ENCODE measurements at regions not wholly inside any gene's neighbourhood (a gene's known extent, or its start where the extent isn't known, plus 50 kb on each side); places are given as distances from the start of the nearest gene placed in this dataset.

DNA sequence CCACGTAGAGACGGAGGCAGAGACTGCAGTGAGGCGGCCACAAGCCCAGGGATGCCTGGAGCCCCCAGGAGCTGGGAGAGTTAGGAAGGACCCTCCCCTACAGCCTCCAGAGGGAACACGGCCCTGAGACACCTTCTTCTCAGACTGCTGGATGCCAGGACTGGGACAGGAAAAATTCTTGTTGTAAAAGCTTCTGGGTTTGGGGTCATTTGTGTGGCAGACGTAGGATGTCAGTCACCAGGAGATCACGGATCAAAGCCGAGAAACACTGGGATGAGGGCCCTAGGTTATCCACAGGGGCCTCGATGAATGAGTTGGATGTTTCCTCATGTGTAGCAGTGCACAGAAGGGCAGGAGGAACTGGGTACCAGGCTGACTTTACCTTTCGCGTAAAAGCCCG, 163.7 kb downstream of the SHOX start:
- DNase-seq (ENCODE audit: low read depth): no peak

GRCh38 chrX:793216-793770, 162.7 kb downstream of the SHOX start:
- no peak for DNase-seq (ENCODE audit: low read depth)

GRCh38 chrX:791479-792034, 161.0 kb downstream of the SHOX start:
- no peak for DNase-seq (ENCODE audit: low read depth)

DNA sequence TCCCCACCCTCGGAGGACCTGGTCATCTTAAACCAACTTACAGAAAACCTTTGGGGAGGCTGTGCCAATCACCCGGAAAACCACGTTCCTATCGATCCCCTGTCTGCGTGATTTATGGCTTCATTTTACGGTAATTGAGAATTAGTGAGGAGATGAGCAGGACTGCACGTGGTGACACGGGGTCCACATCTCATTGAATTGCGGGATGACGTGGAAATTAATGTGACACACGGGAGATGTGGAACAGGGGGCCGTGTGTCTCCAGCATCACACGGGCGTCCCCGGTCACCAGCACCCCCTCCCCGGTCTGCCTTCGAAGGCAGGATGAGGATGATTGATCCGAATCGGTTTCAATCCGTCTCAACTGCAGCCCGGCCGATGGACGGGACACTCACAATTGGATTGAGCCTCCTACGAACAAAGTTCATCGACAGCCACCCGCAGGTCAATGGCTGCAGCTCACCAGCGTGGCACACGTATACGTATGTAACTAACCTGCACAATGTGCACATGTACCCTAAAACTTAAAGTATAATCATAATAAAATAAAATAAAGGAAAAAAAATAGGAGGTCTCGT, 160.3 kb downstream of the SHOX start:
- DNase-seq (ENCODE audit: low read depth): no peak

GRCh38 chrX:790041-790506, 159.5 kb downstream of the SHOX start:
- DNase-seq (ENCODE audit: low read depth): no peak

- DNase-seq (ENCODE audit: low read depth): no peak
These were observed 158.5 kb downstream of the SHOX start for GRCh38 chrX:789096-789495.

- DNase-seq (ENCODE audit: low read depth): no peak
These were observed 155.9 kb downstream of the SHOX start for GRCh38 chrX:786441-786881.

GRCh38 chrX:784829-785228, 154.2 kb downstream of the SHOX start:
- DNase-seq (ENCODE audit: low read depth): no peak

DNA sequence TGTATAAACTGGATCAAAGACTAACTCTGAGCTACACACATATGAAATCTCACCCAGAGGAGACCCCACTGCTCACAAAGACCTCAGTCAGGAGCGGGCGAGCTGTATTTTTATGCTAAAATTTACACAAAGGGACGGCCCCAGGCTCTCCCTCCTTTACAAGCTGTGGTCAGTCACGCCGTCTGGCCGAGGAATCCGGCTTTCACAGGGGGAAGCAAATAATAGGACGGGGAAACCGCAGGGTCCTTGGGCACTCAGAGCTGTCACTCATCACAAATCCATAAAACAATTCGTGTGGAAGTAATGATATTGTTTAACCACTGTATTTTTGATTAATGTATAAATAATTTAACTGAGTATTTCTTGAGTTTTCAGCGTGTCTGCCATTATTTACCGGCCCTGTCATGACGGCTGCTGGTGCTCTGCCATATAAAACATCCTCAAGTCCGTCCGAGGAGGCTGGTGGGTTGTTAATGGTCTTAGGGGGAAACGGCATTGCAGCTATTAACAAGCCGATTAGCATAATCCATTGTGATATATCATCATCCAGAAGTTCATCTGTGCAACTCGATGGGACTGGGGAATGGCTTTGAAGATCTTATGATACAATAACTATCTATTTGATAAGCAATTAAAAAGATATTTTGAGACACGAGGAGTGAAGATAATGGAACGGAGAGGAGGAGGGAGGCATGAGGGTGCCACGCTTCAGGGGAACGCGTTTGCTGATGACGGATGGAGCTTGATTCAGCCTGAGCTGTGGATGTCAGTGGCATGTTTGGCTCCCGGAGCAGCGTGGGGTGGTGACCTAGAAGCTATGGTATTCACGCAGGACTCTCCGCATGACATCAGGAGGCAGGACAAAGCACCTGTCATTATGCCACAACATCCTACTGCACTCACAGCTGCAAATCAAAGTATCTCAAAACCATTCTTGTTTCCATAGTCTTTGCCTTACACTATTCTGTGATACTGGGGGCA, 150.9 kb downstream of the SHOX start:
- DNase-seq (ENCODE audit: low read depth): no peak

DNA sequence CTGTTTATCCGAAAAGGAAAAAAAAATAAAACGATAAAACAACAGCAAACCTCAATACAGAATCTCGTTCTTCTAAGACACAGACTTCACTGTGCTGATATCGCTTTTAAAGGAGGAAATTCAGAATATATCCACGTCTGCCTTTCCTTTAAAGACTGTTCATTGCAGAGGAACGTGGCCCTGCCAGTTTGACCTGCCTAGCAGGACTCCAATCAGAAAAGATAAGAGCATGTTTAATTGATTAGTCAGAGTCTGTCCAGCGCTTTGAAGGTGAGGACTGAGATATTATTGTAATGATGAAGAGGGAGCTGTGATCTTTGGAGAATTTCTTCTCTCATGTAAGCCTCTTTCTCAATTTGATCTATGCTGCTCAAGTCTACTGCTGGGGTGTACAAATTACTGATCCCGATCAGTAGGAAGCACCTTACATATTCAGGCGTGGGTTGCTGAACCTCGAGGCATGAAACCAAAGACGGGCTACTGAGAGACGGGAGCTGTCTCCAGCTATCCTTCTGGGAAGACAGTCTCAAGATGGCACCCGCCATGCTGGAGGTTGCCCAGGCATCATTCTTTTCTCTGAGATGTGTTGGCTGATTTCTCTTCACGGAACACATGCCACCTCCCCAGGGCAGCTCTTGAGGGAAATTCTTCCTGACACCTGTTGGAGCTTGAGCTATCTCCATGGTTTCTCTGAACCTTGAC, 146.1 kb downstream of the SHOX start:
- no peak for DNase-seq (ENCODE audit: low read depth)

DNA sequence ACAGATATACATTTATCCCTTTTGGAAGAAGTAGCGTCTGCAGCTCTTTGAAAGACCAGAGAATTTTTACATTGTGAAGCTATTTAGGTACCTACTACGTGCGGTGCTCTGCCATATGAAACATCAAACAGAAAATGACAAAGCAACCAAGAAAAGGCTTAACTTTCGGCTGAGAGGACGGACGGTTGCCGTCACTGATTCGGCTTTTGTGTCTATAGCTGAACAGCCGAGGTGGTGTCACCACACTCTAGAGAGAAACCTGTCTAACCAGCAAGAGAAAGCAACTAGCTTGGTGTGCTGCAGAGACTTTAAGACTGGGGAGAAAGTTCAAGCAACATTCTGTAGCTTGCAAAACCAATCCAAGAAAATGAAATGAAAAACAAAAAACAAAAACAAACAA, 145.5 kb downstream of the SHOX start:
- DNase-seq (ENCODE audit: low read depth): no peak

GRCh38 chrX:774536-774935, 143.9 kb downstream of the SHOX start:
- DNase-seq (ENCODE audit: low read depth): no peak

DNA sequence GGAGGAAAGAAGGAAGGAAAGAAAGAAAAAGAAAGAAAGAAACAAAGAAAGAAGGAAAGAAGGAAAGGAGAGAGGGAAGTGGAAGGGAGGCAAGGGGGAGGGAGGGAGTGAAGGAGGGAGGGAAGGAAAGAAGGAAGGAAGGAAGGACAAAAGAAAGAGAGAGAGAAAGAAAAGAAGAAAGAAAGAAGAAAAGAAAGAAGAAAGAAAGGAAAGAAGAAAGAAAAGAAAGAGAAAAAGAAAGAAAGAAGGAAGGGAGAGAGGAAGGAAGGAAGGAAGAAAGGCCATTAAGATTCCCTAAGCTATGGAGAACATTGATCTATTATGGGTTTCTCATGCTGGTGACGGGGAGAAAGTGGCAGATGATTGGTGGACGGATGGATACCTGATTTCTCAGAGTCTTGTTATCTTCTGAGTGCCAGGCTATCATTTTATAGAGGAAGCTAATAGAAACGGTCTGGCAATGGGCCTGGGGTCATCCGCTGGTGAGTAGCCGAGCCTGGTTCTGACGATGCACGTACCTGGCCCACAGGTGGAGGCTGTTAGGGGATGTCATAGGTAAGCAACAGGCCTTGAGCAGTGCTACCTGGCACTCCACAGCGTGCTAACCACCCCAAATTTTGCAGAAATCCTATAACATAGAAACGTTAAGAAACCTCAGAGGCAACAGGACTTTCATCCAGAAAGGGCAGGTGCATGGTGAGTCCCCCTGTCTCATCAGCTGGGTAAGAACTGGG, 142.9 kb downstream of the SHOX start:
- no peak for DNase-seq (ENCODE audit: low read depth)

GRCh38 chrX:771536-771935, 140.9 kb downstream of the SHOX start:
- no peak for DNase-seq (ENCODE audit: low read depth)

- no peak for DNase-seq (ENCODE audit: low read depth)
These were observed 139.2 kb downstream of the SHOX start for GRCh38 chrX:769796-770195.

DNA sequence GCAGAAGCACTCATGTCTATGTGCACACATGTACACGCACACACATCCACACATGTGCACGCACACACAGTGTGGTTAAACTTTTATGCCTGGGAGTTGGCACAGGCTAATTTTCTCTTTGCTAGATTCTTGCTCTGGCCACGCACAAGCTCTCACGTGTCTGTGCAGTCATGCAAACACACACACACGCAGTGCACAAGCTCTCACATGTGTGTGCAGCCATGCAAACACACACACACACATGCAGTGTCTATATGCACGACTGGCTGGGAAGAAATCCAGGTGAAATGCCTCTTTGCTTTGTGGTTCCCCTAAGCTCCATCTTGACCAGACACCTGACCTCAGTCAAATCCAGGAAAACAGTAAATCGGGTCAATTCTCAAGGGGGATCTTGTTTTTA, 138.0 kb downstream of the SHOX start:
- DNase-seq (ENCODE audit: low read depth): no peak

DNA sequence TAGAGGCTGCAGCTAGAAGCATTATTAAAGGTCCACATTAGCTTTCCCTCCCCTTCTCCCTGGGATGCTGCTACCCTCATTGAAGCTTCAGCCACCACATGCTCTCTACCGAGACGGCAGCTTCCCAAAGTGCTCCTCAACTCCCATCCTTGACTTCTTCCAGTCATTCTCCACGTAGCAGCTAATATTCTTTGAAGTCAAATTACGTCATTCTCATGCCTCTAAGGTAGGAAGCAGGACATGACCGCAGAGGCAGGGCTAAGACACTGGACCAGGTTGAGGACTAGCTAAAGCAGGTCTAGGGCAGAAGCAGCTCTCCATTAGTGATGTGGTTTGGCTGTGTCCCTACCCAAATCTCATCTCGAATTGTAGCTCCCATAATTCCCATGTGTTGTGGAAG, 128.3 kb downstream of the SHOX start:
- DNase-seq (ENCODE audit: low read depth): no peak

DNA sequence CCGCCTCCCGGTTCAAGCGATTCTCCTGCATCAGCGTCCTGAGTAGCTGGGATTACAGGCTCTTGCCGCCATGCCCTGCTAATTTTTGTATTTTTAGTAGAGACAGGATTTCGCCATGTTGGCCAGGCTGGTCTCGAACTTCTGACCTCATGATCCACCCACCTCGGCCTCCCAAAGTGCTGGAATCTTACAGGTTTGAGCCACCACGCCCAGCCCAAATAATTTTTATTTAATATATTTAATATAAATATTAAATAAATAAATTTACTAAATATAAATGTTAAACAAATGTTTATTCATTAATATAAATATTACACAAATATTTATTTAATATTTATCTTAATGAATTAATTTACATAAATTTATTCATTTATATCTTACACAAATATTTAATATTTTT, 120.2 kb downstream of the SHOX start:
- DNase-seq (ENCODE audit: low read depth): no peak

- no peak for DNase-seq (ENCODE audit: low read depth)
These were observed 119.7 kb downstream of the SHOX start for GRCh38 chrX:750263-750662.

DNA sequence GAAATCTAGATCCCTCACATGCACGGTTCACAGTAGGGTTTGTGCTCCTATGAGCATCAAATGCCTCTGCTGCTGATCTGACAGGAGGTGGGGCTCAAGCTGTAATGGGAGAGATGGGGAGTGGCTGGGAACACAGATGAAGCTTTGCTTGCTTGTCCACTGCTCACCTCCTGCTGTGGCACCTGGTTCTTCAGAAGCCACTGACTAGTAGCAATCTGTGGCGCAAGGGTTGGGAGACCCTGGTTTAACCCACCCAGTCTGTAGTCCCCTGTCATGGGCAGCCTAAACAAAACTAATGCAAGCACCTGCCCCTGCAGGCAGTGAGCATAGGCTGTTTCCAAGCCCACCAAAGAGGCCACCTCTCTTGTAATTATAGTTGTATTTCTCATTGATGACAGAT, 116.6 kb downstream of the SHOX start:
- DNase-seq (ENCODE audit: low read depth): no peak

DNA sequence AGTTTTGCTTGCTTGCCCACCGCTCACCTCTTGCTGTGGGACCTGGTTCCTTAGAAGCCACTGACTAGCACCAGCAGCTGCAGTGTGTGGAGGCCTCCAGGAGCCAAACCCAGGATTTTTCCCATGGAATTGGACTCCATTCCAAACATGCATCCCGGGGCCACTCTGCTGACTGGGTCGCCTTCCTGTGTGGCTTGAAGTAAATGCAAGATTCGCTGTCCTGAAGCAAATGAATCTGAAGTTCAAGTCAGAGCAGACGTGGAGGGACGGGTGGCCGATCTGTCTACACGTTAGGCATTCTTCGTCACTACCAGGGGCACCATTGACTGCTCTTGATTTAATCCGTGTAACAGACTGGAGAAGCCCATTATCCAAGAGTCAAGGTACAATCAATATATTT, 109.0 kb downstream of the SHOX start:
- DNase-seq (ENCODE audit: low read depth): no peak
